ENCODE measurements at regions not wholly inside any gene's neighbourhood (a gene's known extent, or its start where the extent isn't known, plus 50 kb on each side); places are given as distances from the start of the nearest gene placed in this dataset.

GRCh38 chr13:60981407-60981806 lies 434.2 kb downstream of the PCDH20 start:
- no peak for DNase-seq (ENCODE audit: low spot score)

GRCh38 chr13:60976367-60976766 lies 439.3 kb downstream of the PCDH20 start:
- DNase-seq (ENCODE audit: low spot score), result no peak
- no peak for TF ChIP-seq CTCF (IDR thresholded peaks at IDR 0.05)
- no peak for ATAC-seq (ENCODE audit: low FRiP score)

More at GRCh38 chr13:60981407-60981806, 434.2 kb downstream of the PCDH20 start:
- TF ChIP-seq CTCF (IDR thresholded peaks at IDR 0.05), result no peak
- no peak for ATAC-seq (ENCODE audit: low FRiP score)

GRCh38 chr13:60974296-60974695 lies 441.4 kb downstream of the PCDH20 start:
- no peak for TF ChIP-seq CTCF (IDR thresholded peaks at IDR 0.05)

GRCh38 chr13:60973529-60973928 lies 442.1 kb downstream of the PCDH20 start:
- ATAC-seq (ENCODE audit: low FRiP score), result no peak
- no peak for DNase-seq (ENCODE audit: low spot score)
- no peak for TF ChIP-seq CTCF (IDR thresholded peaks at IDR 0.05)

More at GRCh38 chr13:60974296-60974695, 441.4 kb downstream of the PCDH20 start:
- DNase-seq (ENCODE audit: low spot score), result no peak
- no peak for ATAC-seq (ENCODE audit: low FRiP score)

GRCh38 chr13:60970736-60971135 lies 444.9 kb downstream of the PCDH20 start:
- no peak for ATAC-seq (ENCODE audit: low FRiP score)
- TF ChIP-seq CTCF (IDR thresholded peaks at IDR 0.05), result no peak
- DNase-seq (ENCODE audit: low spot score), result no peak

- ATAC-seq (ENCODE audit: low FRiP score) (no peak), DNase-seq (ENCODE audit: low spot score) (no peak)
- no peak for TF ChIP-seq CTCF (IDR thresholded peaks at IDR 0.05)
Measured at GRCh38 chr13:60969656-60970055, 446.0 kb downstream of the PCDH20 start.

GRCh38 chr13:60959427-60959826 lies 456.2 kb downstream of the PCDH20 start:
- no peak for DNase-seq (ENCODE audit: low spot score)
- no peak for ATAC-seq (ENCODE audit: low FRiP score)
- TF ChIP-seq CTCF (IDR thresholded peaks at IDR 0.05), result no peak

Data from omental fat pad (tissue), 3 donors.